ENCODE measurements at regions not wholly inside any gene's neighbourhood (a gene's known extent, or its start where the extent isn't known, plus 50 kb on each side); places are given as distances from the start of the nearest gene placed in this dataset.

DNA sequence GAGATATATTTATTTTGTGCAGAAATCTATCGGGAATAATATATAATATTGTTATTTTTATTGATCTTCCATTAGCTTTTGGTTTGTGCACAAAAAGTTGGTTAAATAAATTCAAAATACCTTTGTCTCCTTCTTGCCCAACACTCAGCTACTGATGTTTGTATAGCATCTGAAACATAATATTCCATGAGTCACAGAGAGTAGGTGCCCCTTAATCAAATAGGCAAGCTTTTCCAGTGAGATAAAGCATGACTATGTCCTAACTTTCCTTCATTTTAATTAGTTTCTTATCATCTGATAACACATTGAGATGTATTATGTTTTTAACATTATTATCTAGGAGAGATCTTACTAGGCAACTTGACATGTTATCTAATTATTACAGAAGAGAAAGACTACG is 432.2 kb downstream of the KIF20B start:
- TF ChIP-seq POLR2A (IDR thresholded peaks at IDR 0.05): no peak
- TF ChIP-seq, protein P1, sequence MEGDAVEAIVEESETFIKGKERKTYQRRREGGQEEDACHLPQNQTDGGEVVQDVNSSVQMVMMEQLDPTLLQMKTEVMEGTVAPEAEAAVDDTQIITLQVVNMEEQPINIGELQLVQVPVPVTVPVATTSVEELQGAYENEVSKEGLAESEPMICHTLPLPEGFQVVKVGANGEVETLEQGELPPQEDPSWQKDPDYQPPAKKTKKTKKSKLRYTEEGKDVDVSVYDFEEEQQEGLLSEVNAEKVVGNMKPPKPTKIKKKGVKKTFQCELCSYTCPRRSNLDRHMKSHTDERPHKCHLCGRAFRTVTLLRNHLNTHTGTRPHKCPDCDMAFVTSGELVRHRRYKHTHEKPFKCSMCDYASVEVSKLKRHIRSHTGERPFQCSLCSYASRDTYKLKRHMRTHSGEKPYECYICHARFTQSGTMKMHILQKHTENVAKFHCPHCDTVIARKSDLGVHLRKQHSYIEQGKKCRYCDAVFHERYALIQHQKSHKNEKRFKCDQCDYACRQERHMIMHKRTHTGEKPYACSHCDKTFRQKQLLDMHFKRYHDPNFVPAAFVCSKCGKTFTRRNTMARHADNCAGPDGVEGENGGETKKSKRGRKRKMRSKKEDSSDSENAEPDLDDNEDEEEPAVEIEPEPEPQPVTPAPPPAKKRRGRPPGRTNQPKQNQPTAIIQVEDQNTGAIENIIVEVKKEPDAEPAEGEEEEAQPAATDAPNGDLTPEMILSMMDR (IDR thresholded peaks at IDR 0.05): no peak
